Erythroblast (primary cell): ENCODE measurements at regions not wholly inside any gene's neighbourhood (a gene's known extent, or its start where the extent isn't known, plus 50 kb on each side); places are given as distances from the start of the nearest gene placed in this dataset.

Source experiments
- GATA1 ChIP-seq: IDR thresholded peaks from 2 replicates; pipeline ENCODE4 v1.6.1; 2011; ENCODE audit warnings: low read depth, mild to moderate bottlenecking, control low read depth, low read length, moderate library complexity
- POLR2A ChIP-seq: IDR thresholded peaks from 2 replicates; pipeline ENCODE4 v1.6.1; 2011; ENCODE audit warnings: mild to moderate bottlenecking, low read length

GRCh38 chr16:9409560-9410493 is 318.4 kb downstream of the HAPSTR1 start:
- TF ChIP-seq POLR2A (no peak), GATA1 (no peak)
